ENCODE measurements at regions not wholly inside any gene's neighbourhood (a gene's known extent, or its start where the extent isn't known, plus 50 kb on each side); places are given as distances from the start of the nearest gene placed in this dataset.
"Not testable (repeated sequence)": the region's sequence is repeated elsewhere in the genome, so short reads cannot be mapped to it uniquely, and the experiment has no call there.

- DNase-seq = no peak
Measured at GRCh38 chrX:113287761-113288160, 447.1 kb upstream of the AMOT start.

GRCh38 chrX:113275804-113276203 is 435.2 kb upstream of the AMOT start:
- DNase-seq = no peak

- DNase-seq = no peak
Measured at GRCh38 chrX:113274791-113275190, 434.2 kb upstream of the AMOT start.

GRCh38 chrX:113274345-113274744 is 433.7 kb upstream of the AMOT start:
- DNase-seq = no peak

GRCh38 chrX:113269203-113269602 is 428.6 kb upstream of the AMOT start:
- no peak for DNase-seq

GRCh38 chrX:113260474-113260873 is 419.8 kb upstream of the AMOT start:
- DNase-seq = no peak

- no peak for DNase-seq
Measured at GRCh38 chrX:113222305-113222704, 381.7 kb upstream of the AMOT start.

- DNase-seq = no peak
Measured at GRCh38 chrX:113212052-113212451, 371.4 kb upstream of the AMOT start.

GRCh38 chrX:113202601-113203000 is 362.0 kb upstream of the AMOT start:
- no peak for DNase-seq

GRCh38 chrX:113195949-113196348 is 355.3 kb upstream of the AMOT start:
- DNase-seq = no peak

GRCh38 chrX:113192418-113192817 is 351.8 kb upstream of the AMOT start:
- DNase-seq = no peak

GRCh38 chrX:113157496-113157895 is 316.9 kb upstream of the AMOT start:
- DNase-seq = no peak

- DNase-seq = not testable (repeated sequence)
Measured at GRCh38 chrX:113154315-113154714, 313.7 kb upstream of the AMOT start.

GRCh38 chrX:113136836-113137235 is 296.2 kb upstream of the AMOT start:
- no peak for DNase-seq

GRCh38 chrX:113133316-113133715 is 292.7 kb upstream of the AMOT start:
- DNase-seq = no peak

GRCh38 chrX:113124693-113125092 is 284.1 kb upstream of the AMOT start:
- DNase-seq = no peak

- DNase-seq = no peak
Measured at GRCh38 chrX:113075521-113075920, 234.9 kb upstream of the AMOT start.

GRCh38 chrX:113059714-113060113 is 219.1 kb upstream of the AMOT start:
- no peak for DNase-seq

- DNase-seq = no peak
Measured at GRCh38 chrX:113058634-113059033, 218.0 kb upstream of the AMOT start.

- DNase-seq = no peak
Measured at GRCh38 chrX:113048896-113049295, 208.3 kb upstream of the AMOT start.

- DNase-seq = no peak
Measured at GRCh38 chrX:113048480-113048879, 207.8 kb upstream of the AMOT start.

GRCh38 chrX:113033966-113034680 is 193.5 kb upstream of the AMOT start:
- no peak for DNase-seq

- no peak for DNase-seq
Measured at GRCh38 chrX:113019958-113020357, 179.3 kb upstream of the AMOT start.

- DNase-seq = no peak
Measured at GRCh38 chrX:113009837-113010236, 169.2 kb upstream of the AMOT start.

- no peak for DNase-seq
Measured at GRCh38 chrX:113009029-113009428, 168.4 kb upstream of the AMOT start.

Measured in NCI-H226 (cell line).